Esophagus squamous epithelium (tissue), 4 donors: ENCODE measurements at regions not wholly inside any gene's neighbourhood (a gene's known extent, or its start where the extent isn't known, plus 50 kb on each side); places are given as distances from the start of the nearest gene placed in this dataset.

ENCODE experiments used
- CTCF ChIP-seq, 6 experiments: fragments of 450-650 bp in 4 of 6; fragments of 200-600 bp in 2 of 6; sonication (generic) in 2 of 6; IDR thresholded peaks; one replicate each; pipeline ENCODE4 v1.5.1; 2016 to 2019; ENCODE audit warnings: antibody characterized with exemption in 6 of 6, mild to moderate bottlenecking in 4 of 6, moderate library complexity in 4 of 6
- POLR2A ChIP-seq, 4 donors: fragments of 450-650 bp; IDR thresholded peaks; one replicate each; pipeline ENCODE4 v1.6.1; 2017; ENCODE audit warnings: antibody characterized with exemption in 4 of 4, mild to moderate bottlenecking in 4 of 4, moderate library complexity in 3 of 4

- TF ChIP-seq POLR2A (IDR thresholded peaks at IDR 0.05) (no peak), CTCF (IDR thresholded peaks at IDR 0.05) (no peak)
Observed at GRCh38 chr1:4598561-4598960, 55.8 kb upstream of the AJAP1 start.
